GM23338 (cell line): ENCODE measurements at regions not wholly inside any gene's neighbourhood (a gene's known extent, or its start where the extent isn't known, plus 50 kb on each side); places are given as distances from the start of the nearest gene placed in this dataset.

Experiments used
- ATAC-seq: fragments of 200-7000 bp; cut with Tn5 transposase; 3 replicates; pipeline ENCODE4 v1.9.1; 2020
- DNase-seq: peaks from one replicate; pipeline ENCODE4 v3.0.0-alpha.2; 2015; ENCODE audit warnings: low spot score
- H2AFZ ChIP-seq: fragments of 200-600 bp; sonication (generic); 2 replicates; pipeline ENCODE4 v1.8.0; 2016; ENCODE audit warnings: antibody characterized with exemption, mild to moderate bottlenecking, moderate library complexity
- H3F3A ChIP-seq: fragments of 200-600 bp; sonication (generic); replicated peaks from 2 replicates; pipeline ENCODE4 v1.8.0; 2017; ENCODE audit warnings: antibody characterized with exemption, mixed run types, low read depth
- H3K27ac ChIP-seq: fragments of 200-600 bp; sonication (generic); 2 replicates; pipeline ENCODE4 v1.6.1; 2016; ENCODE audit warnings: low read depth
- H3K27me3 ChIP-seq: fragments of 200-600 bp; sonication (generic); 2 replicates; pipeline ENCODE4 v1.8.0; 2016; ENCODE audit warnings: mild to moderate bottlenecking, mixed run types, moderate library complexity; ENCODE audit not compliant: insufficient read depth
- H3K36me3 ChIP-seq: fragments of 200-600 bp; sonication (generic); 2 replicates; pipeline ENCODE4 v1.8.0; 2016; ENCODE audit warnings: mild to moderate bottlenecking; ENCODE audit not compliant: insufficient read depth
- H3K4me1 ChIP-seq: fragments of 200-600 bp; sonication (generic); 2 replicates; pipeline ENCODE4 v1.8.0; 2016; ENCODE audit warnings: mild to moderate bottlenecking, moderate library complexity; ENCODE audit not compliant: insufficient read depth
- H3K4me2 ChIP-seq: fragments of 200-600 bp; sonication (generic); 2 replicates; pipeline ENCODE4 v1.7.1; 2017; ENCODE audit warnings: mixed run types
- H3K4me3 ChIP-seq: fragments of 200-600 bp; sonication (generic); 2 replicates; pipeline ENCODE4 v1.6.1; 2016; ENCODE audit warnings: mixed run types
- H3K79me2 ChIP-seq: fragments of 200-600 bp; sonication (generic); replicated peaks from 2 replicates; pipeline ENCODE4 v1.8.0; 2017; ENCODE audit warnings: mild to moderate bottlenecking; ENCODE audit not compliant: insufficient read depth
- H3K9me2 ChIP-seq: fragments of 200-600 bp; sonication (generic); 2 replicates; pipeline ENCODE4 v1.8.0; 2017; ENCODE audit not compliant: insufficient read depth
- H4K20me1 ChIP-seq: fragments of 200-600 bp; sonication (generic); replicated peaks from 2 replicates; pipeline ENCODE4 v1.8.0; 2017; ENCODE audit warnings: mild to moderate bottlenecking; ENCODE audit not compliant: insufficient read depth
- H3K27ac Mint-ChIP-seq: 2 replicates; pipeline ENCODE4 v1.8.0; 2020; ENCODE audit warnings: inconsistent platforms, mild to moderate bottlenecking, moderate library complexity, mixed read lengths
- H3K27me3 Mint-ChIP-seq: 3 replicates; pipeline ENCODE4 v1.8.0; 2022; ENCODE audit warnings: low read depth, mild to moderate bottlenecking, moderate library complexity, mixed read lengths, inconsistent platforms; ENCODE audit not compliant: insufficient read depth, poor library complexity
- H3K36me3 Mint-ChIP-seq: 3 replicates; pipeline ENCODE4 v1.8.0; 2021; ENCODE audit warnings: low read depth, mild to moderate bottlenecking, inconsistent platforms, moderate library complexity, mixed read lengths
- H3K4me1 Mint-ChIP-seq: 3 replicates; pipeline ENCODE4 v1.8.0; 2020; ENCODE audit warnings: mild to moderate bottlenecking, inconsistent platforms, mixed read lengths
- H3K4me3 Mint-ChIP-seq: 3 replicates; pipeline ENCODE4 v1.8.0; 2021; ENCODE audit warnings: moderate library complexity, mild to moderate bottlenecking, inconsistent platforms, mixed read lengths
- H3K9me3 Mint-ChIP-seq: 3 replicates; pipeline ENCODE4 v1.8.0; 2020; ENCODE audit warnings: moderate library complexity, mild to moderate bottlenecking, inconsistent platforms, mixed read lengths
- CREB1 ChIP-seq: fragments of 250-450 bp; sonication (Bioruptor Pico); IDR thresholded peaks from 2 replicates; pipeline ENCODE4 v1.5.0; 2020; ENCODE audit warnings: low read depth, mild to moderate bottlenecking, moderate library complexity
- CTCF ChIP-seq, 2 experiments: fragments of 200-600 bp in 1 of 2; sonication (generic) in 1 of 2; conservative IDR thresholded peaks; 2 replicates each; pipeline versions ENCODE4 v1.5.1 to v1.6.1; 2016 to 2017; ENCODE audit warnings: antibody characterized with exemption in 2 of 2, low read depth in 2 of 2, mild to moderate bottlenecking in 2 of 2, moderate library complexity in 1 of 2
- ETS1 ChIP-seq: IDR thresholded peaks from 2 replicates; pipeline ENCODE4 v1.6.1; 2016; ENCODE audit warnings: antibody characterized with exemption
- EZH2 ChIP-seq: fragments of 200-600 bp; sonication (generic); IDR thresholded peaks from one replicate; pipeline ENCODE4 v1.8.0; 2017; ENCODE audit warnings: antibody characterized with exemption, mild to moderate bottlenecking, low read depth; ENCODE audit not compliant: unreplicated experiment
- EZH2phosphoT487 ChIP-seq: fragments of 200-600 bp; sonication (generic); IDR thresholded peaks from one replicate; pipeline ENCODE4 v1.8.1; 2018; ENCODE audit warnings: antibody characterized with exemption; ENCODE audit not compliant: unreplicated experiment
- JUNB ChIP-seq: IDR thresholded peaks from one replicate; pipeline ENCODE4 v1.6.1; 2016; ENCODE audit warnings: antibody characterized with exemption; ENCODE audit not compliant: unreplicated experiment
- NANOG ChIP-seq: IDR thresholded peaks from 2 replicates; pipeline ENCODE4 v1.6.1; 2016; ENCODE audit warnings: antibody characterized with exemption, borderline replicate concordance
- POLR2AphosphoS5 ChIP-seq: IDR thresholded peaks from 2 replicates; pipeline ENCODE4 v1.6.1; 2016; ENCODE audit warnings: antibody characterized with exemption, low read depth
- REST ChIP-seq: IDR thresholded peaks from one replicate; pipeline ENCODE4 v1.6.1; 2018; ENCODE audit warnings: antibody characterized with exemption; ENCODE audit not compliant: unreplicated experiment
- STAT1 ChIP-seq: IDR thresholded peaks from one replicate; pipeline ENCODE4 v1.6.1; 2016; ENCODE audit warnings: antibody characterized with exemption; ENCODE audit not compliant: unreplicated experiment
- ZNF114 ChIP-seq: fragments of 250-450 bp; sonication (Bioruptor Pico); IDR thresholded peaks from 2 replicates; pipeline ENCODE4 v1.5.0; 2020; ENCODE audit warnings: mild to moderate bottlenecking, moderate library complexity
- ZNF331 ChIP-seq: fragments of 250-450 bp; sonication (Bioruptor Pico); IDR thresholded peaks from 2 replicates; pipeline ENCODE4 v1.5.0; 2020; ENCODE audit warnings: low read depth, mild to moderate bottlenecking, moderate library complexity
- ZNF462 ChIP-seq: fragments of 250-450 bp; sonication (Bioruptor Pico); IDR thresholded peaks from 2 replicates; pipeline ENCODE4 v1.5.0; 2020; ENCODE audit warnings: mild to moderate bottlenecking, moderate library complexity

- H3K4me1 Mint-ChIP-seq = peaks cover 2% of the 10 kb centered on the region
Measured at GRCh38 chr7:136030867-136031318, 53.7 kb upstream of the MTPN start.

More at GRCh38 chr7:136030867-136031318, 53.7 kb upstream of the MTPN start:
- Mint-ChIP-seq H3K27me3 (peaks cover 2% of the 10 kb centered on the region), H3K27ac (no peak overlapping the region), H3K36me3 (peaks cover 5% of the 10 kb centered on the region; the same call in 2 of the 3 replicates), H3K4me3 (no peak overlapping the region), H3K9me3 (peaks cover 2% of the 10 kb centered on the region; the same call in 1 of the 3 replicates)
- TF ChIP-seq CTCF (conservative IDR thresholded peaks at IDR 0.05; ENCODE audit: low read depth in 2 of 2) (no peak), ZNF462 (CRISPR knock-in tag) (no peak), EZH2phosphoT487 (no peak), EZH2 (no peak), CREB1 (CRISPR knock-in tag) (no peak), ETS1 (no peak), NANOG (no peak), ZNF114 (CRISPR knock-in tag) (no peak), ZNF331 (CRISPR knock-in tag) (no peak), POLR2AphosphoS5 (no peak), STAT1 (no peak), REST (no peak), JUNB (no peak)
- no peaks in the 10 kb centered on the region for H3K4me1 ChIP-seq
- H2AFZ ChIP-seq = no peak overlapping the region
- H3K36me3 ChIP-seq = no peaks in the 10 kb centered on the region
- no peaks in the 10 kb centered on the region for H3K79me2 ChIP-seq
- no peaks in the 10 kb centered on the region for H3F3A ChIP-seq
- no peaks in the 10 kb centered on the region; the same call in none of the 2 replicates for H3K9me2 ChIP-seq
- no peak for ATAC-seq
- H3K27me3 ChIP-seq = no peaks in the 10 kb centered on the region
- H4K20me1 ChIP-seq = no peaks in the 10 kb centered on the region
- no peak overlapping the region for H3K4me2 ChIP-seq
- no peak overlapping the region for H3K4me3 ChIP-seq
- no peak for DNase-seq
- H3K27ac ChIP-seq = no peak overlapping the region
